CD4-positive, alpha-beta T cell treated with Interleukin-4 for 1 hour (primary cell): ENCODE measurements at regions not wholly inside any gene's neighbourhood (a gene's known extent, or its start where the extent isn't known, plus 50 kb on each side); places are given as distances from the start of the nearest gene placed in this dataset.

ENCODE experiments used
- DNase-seq, 2 donors: peaks; one replicate each; pipeline ENCODE4 v3.0.0-alpha.2; 2020 to 2022

DNA sequence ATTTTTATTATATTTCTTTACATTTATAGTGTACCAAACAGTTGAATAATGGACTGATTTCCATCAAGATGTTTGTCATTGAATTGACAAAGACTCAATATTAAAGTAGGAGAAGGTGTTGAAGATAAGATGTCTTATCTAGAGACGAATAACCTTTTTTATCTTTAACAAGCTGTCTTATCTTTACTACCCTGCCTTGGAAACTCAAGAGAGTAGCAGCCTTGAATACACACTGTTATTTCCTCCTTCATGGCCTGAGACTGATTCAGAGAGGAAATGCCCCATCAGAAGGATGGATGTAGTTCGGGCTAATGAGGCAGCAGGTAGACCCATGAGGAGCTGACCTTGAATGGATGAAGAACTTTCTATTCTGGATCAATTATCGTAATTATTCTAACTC, 365.1 kb upstream of the SEMA6D start:
- DNase-seq, result no peak

- no peak for DNase-seq
Measured at GRCh38 chr15:47355759-47356158, 361.5 kb upstream of the SEMA6D start.

DNA sequence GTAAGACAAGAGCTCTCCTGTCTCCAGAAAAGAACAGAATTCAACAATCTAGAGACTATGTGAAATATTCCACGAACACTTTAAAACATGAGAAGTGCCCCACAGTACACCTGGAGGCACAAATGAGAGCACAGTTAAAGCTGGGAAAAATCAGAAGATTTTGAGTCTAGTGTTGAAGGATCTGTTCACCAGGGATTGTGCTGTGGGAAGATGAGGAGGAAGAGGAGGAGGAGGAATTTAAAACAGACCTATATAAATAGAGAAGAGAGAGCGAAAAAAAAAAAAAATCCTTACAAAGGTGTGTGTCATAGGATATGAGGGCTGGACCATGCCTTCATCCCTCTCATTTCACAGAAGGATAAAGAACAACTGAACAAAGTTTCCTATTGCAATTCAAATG, 361.0 kb upstream of the SEMA6D start:
- no peak for DNase-seq

GRCh38 chr15:47358876-47359275, 358.4 kb upstream of the SEMA6D start:
- DNase-seq, result no peak

- DNase-seq, result no peak
Measured at GRCh38 chr15:47360305-47360704, 357.0 kb upstream of the SEMA6D start.

DNA sequence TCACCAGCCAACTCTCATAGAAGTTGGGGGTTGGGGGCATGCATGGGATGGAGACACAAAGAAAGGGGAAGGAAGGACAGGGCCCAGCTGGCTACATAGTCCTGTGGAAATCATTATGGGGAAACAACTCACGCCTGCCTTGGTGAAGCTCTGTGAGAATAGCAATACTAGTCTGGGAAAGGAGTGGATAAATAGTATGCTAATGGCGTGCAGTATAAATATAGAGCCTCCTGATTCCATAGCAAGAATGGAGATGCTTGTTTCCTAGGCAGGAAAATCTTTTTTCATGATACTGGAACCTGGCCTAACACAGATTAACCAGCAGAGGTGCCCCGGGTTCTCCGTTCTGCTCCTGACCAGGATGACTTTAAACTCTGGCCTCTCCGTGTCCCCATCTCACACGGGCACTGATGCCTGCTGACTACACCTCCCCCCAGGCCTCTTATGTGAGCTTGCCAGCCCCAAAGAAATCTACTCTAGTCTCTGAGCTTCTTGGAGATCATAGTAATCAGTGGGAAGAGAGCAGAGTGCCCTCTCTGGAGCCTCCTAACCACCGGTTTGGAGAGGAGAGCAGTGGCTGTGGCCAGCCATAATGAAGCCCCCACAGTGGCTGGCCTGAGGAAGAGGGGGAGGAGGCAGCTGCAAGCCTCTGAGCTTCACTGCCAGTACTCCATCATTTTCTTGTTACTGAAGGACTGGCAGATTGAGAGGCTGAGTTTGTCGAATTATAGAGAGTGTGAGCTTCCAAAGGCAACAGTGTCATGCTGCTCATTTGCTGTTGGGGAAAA, 355.0 kb upstream of the SEMA6D start:
- DNase-seq, result no peak

DNA sequence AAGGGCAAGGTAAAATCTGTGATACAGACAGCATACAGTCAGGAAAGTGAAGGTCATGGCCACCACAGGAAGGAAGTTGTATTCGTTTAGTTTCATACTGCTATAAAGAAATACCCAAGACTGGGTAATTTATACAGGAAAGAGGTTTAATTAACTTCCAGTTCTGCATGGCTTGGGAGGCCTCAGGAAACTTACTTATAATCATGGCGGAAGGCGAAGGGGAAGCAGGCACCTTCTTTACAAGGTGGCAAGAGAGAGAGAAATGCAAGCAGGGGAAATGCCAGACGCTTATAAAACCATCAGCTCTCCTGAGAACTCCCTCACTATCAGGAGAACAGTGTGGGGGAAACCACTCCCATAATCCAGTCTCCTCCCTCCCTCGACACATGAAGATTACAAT, 353.7 kb upstream of the SEMA6D start:
- DNase-seq, result no peak

DNA sequence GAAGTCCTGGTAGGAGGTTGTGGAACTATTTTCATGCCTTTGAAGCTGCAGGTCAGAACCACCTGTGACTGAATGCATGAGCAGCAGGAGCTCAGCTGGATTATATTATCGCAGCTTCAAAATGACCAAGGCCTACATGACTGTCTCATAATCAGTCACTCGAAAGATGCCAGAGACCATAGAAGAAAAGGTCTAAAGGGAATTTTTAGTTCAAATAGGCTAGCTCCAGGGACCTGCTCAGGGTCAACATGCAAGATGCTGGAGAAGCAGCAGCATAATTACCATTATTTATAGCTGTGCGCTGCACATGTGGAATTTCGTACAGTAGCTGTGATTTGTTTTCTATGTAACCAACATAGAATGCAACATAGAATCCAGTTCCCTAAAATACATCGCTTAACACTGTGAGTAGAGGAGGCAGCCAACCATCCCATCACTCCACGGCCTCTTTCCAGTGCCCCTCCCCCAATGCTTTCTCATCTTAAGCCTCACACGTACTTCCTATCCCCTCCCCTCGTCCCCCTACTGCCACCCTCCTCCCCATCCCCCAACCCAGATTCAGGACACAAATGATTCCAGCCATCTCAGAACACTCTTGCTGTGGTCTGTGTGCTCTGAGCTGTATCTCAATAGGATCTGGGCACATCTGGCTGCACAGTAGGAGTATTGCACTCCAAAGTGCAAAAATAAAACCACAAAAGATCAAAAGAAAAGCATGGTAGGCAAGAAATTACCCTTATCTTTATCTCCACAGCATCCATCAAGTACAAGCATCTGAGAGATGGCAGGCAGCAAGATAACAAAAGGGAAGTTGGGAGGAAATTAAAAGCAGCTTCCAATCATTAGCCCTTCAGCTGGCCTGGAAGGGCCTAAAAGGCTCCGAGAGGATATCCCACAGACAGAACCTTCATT, 352.8 kb upstream of the SEMA6D start:
- DNase-seq, result no peak

DNA sequence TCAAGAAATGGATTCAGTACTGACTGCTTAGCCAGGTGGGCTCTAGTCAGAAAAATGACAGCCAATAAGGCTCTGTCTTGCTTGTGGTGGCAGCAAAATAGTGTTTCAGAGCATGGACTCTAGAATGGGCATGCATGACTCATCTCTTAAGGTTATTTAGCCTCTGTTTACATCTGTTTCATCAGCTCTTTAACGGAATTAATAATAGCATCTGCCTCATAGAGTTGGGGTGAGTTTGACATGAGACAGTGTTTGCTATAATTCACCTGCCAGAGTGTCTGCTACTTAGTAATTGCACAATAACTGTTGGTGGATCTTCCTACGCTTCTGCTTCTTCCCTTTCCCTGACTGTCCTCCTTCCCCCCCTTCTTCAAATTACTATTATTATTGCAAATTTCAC, 350.4 kb upstream of the SEMA6D start:
- DNase-seq, result no peak

DNA sequence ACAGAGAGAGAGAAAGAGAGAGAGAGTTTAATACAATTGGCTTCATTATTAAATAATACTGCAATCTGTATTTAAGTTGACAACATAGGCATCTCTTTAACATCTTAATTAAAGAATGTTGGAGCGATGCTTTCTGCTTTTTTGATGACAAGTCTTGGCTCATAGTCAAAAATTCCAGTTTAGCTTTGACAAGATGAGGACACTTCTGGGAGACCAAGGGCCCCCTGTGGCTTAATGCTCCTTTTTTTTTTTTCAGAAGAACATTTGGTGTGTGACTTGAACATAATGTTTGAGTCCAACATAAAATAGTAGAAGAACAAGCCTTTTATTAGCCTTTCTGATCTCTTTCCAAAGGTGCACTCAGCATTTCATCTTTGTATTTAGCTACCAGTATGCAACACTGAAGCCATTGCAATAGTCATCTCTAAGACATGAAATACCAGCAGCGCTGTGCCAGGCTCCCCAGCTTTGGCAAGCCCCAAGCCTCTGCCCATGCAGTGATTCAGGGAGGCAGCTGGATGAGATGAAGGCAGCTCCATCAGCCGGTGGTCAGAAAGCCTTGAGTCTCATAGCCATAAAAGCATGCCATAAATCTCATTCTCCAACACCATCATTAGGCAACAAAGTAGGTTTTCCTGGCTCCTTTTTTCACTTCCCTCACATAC, 349.4 kb upstream of the SEMA6D start:
- DNase-seq, result no peak

GRCh38 chr15:47371939-47372338, 345.4 kb upstream of the SEMA6D start:
- no peak for DNase-seq

DNA sequence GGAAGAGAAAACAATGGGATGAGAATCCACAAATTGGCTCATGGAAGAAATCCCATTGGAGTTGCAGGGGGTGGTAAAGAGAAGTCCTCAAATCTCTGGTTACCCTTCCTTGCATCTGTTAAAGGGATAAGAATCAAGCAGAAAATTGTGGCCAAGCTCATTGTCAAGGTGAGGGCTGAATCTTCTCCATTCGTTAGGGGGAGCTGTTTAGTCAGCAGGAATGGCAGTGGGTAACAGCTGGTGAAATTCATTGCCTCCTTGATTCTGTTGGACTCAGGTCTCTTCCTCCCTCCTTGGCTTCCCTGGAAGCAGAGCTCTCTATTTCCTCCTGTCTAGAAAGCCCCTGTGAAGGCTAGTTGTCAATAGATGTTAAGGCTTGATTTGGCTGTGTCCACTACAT, 343.1 kb upstream of the SEMA6D start:
- no peak for DNase-seq

- DNase-seq, result no peak
Measured at GRCh38 chr15:47376190-47376589, 341.1 kb upstream of the SEMA6D start.

DNA sequence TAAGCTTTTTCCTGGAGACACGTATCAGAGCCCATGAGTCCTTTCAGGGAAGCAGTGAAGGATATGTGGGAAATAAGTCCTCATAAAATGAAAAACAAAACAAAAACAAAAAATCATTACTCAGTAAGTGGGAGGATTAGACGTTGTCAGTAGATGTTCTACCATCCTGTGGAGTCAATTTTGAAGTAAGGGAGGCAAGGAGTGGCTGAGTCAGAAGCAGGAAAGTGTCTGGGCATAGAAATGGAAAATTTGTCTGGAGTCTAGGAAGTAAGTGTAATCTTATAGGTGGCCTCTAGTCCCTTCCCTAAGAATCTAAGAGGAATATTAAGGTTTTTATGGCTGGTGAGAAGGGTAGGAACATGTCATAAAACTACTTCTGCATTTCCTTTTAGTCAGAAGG, 339.8 kb upstream of the SEMA6D start:
- DNase-seq, result no peak

DNA sequence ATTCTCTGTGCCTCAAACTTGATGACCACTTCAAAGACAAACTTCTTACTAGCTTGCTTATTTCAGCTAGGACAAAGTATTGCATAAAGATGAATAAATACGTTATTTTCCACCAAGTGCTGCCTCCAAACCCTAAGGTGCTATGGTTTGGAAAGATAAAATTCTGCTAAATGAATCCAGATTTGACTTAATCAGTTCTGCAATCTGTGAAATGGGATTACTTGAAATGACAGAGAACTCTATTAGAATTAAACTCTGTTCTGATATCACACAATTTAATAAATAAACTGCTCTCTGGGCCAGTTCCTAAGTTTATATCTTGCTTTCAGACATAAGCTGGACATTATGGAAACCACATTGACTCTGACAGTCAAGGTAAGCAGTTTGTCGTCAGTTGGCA, 338.8 kb upstream of the SEMA6D start:
- no peak for DNase-seq

GRCh38 chr15:47383102-47383501, 334.2 kb upstream of the SEMA6D start:
- no peak for DNase-seq

GRCh38 chr15:47383801-47384200, 333.5 kb upstream of the SEMA6D start:
- no peak for DNase-seq

DNA sequence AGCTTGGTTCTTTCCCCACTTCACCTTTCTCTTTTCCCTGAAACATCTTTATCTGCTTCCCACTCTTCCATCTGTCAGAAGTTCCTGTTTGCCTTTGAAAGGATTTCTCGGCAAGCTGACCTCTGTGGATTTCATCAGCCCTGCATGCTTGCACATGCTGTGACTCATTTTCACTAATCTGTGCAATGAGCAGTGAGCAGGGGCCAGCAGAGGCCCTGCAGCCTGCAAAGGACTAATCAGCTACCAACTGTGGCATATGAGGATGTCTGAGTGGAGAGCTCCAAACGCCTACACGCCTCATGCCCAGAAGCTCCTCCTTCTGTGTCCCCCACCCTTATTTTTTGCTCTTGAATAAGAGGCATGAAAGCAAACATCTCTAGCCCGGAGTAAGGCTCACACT, 333.0 kb upstream of the SEMA6D start:
- no peak for DNase-seq

- DNase-seq, result no peak
Measured at GRCh38 chr15:47384776-47385175, 332.5 kb upstream of the SEMA6D start.

DNA sequence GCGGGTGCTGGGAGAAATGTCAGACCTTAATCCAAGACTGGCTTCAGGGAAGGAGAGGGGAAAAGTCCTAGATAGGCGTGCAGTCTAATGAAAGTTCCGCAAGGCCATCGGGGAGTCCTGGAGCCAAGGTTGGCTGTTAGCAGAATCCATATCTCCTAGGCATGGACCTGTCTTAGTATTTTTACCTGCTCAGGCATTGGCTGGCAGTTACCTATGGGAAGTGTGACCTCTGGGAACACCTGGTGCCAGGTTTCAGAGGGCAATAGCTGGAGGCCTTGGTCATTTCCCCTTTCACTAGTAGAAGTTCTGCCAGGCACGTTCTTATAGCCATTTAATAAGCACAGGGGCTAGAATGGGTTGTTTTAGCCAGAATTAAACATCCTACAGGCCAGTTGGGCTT, 330.8 kb upstream of the SEMA6D start:
- DNase-seq, result no peak

- DNase-seq, result no peak
Measured at GRCh38 chr15:47388299-47388698, 329.0 kb upstream of the SEMA6D start.

GRCh38 chr15:47390208-47390765, 327.0 kb upstream of the SEMA6D start:
- no peak for DNase-seq

DNA sequence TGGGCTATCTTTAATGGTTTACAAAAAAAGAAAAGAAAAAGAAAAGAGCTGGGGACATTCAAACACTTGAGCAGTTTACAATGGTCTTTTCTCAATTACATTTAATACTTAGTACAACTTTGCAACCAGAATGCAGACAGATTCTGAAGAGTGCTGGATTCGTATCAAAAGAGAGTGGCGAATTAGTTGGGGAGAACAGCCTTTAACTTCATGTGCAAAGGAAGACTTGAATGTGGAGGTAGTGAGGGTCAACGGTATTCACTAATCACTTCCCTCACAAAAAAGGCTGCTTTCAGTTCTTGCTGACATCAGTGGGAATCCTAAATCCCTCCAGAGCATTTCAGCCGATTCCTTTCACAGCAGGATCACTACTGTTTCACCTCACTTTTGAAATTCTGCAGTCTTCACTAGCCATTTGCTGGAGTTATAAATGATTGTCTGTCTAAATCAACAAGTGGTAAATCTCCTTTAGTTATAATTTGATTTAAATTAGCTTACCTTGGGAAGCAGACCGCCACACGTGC, 323.0 kb upstream of the SEMA6D start:
- no peak for DNase-seq
